Astrocyte (in vitro differentiated cells and primary cell): ENCODE measurements at regions not wholly inside any gene's neighbourhood (a gene's known extent, or its start where the extent isn't known, plus 50 kb on each side); places are given as distances from the start of the nearest gene placed in this dataset.

Experiments used
- DNase-seq: peaks from one replicate; pipeline ENCODE4 v3.0.0-alpha.2; 2010; ENCODE audit warnings: low read depth
- FAIRE-seq: peaks from 2 replicates; lab custom pipeline; 2011; peaks lifted over from hg19 to GRCh38; lab: Jason Lieb, UNC
- H2AFZ ChIP-seq: 2 replicates; pipeline ENCODE4 v1.6.0; 2012; ENCODE audit warnings: low read depth, low read length, inconsistent platforms
- H3K27ac ChIP-seq: 2 replicates; pipeline ENCODE4 v1.5.1; 2011; ENCODE audit warnings: low read depth, low read length, inconsistent platforms
- H3K27me3 ChIP-seq: 2 replicates; pipeline ENCODE4 v1.6.0; 2011; ENCODE audit warnings: low read length, inconsistent platforms; ENCODE audit not compliant: insufficient read depth
- H3K36me3 ChIP-seq: 2 replicates; pipeline ENCODE4 v1.5.1; 2011; ENCODE audit warnings: low read length, inconsistent platforms; ENCODE audit not compliant: insufficient read depth
- H3K4me1 ChIP-seq: 2 replicates; pipeline ENCODE4 v1.5.1; 2011; ENCODE audit warnings: low read length, inconsistent platforms; ENCODE audit not compliant: insufficient read depth
- H3K4me2 ChIP-seq: 2 replicates; pipeline ENCODE4 v1.6.0; 2012; ENCODE audit warnings: low read length, inconsistent platforms
- H3K4me3 ChIP-seq: 2 replicates; pipeline ENCODE4 v1.5.1; 2011; ENCODE audit warnings: low read depth, mild to moderate bottlenecking, low read length, inconsistent platforms; ENCODE audit not compliant: insufficient read depth
- H3K79me2 ChIP-seq: 2 replicates; pipeline ENCODE4 v1.6.0; 2012; ENCODE audit warnings: mild to moderate bottlenecking, low read length, inconsistent platforms; ENCODE audit not compliant: insufficient read depth
- H3K9ac ChIP-seq: 2 replicates; pipeline ENCODE4 v1.6.0; 2012; ENCODE audit warnings: mild to moderate bottlenecking, low read length, inconsistent platforms
- H3K9me3 ChIP-seq: 2 replicates; pipeline ENCODE4 v1.5.1; 2012; ENCODE audit warnings: low read depth, mild to moderate bottlenecking, low read length, inconsistent platforms; ENCODE audit not compliant: insufficient read depth
- H4K20me1 ChIP-seq: 2 replicates; pipeline ENCODE4 v1.6.0; 2012; ENCODE audit warnings: low read length, inconsistent platforms; ENCODE audit not compliant: insufficient read depth
- H3K27ac Mint-ChIP-seq: one replicate; pipeline ENCODE4 v1.8.0; 2021; ENCODE audit warnings: mild to moderate bottlenecking, mixed read lengths; ENCODE audit not compliant: unreplicated experiment
- H3K27me3 Mint-ChIP-seq: one replicate; pipeline ENCODE4 v1.8.0; 2021; ENCODE audit warnings: low read depth, mixed read lengths; ENCODE audit not compliant: unreplicated experiment
- H3K36me3 Mint-ChIP-seq: one replicate; pipeline ENCODE4 v1.8.0; 2021; ENCODE audit warnings: low read depth, mixed read lengths; ENCODE audit not compliant: unreplicated experiment
- H3K4me1 Mint-ChIP-seq: one replicate; pipeline ENCODE4 v1.8.0; 2021; ENCODE audit warnings: low read depth, mixed read lengths; ENCODE audit not compliant: unreplicated experiment
- H3K4me3 Mint-ChIP-seq: one replicate; pipeline ENCODE4 v1.8.0; 2021; ENCODE audit warnings: mild to moderate bottlenecking, moderate library complexity, mixed read lengths; ENCODE audit not compliant: unreplicated experiment
- H3K9me3 Mint-ChIP-seq: one replicate; pipeline ENCODE4 v1.8.0; 2021; ENCODE audit warnings: mild to moderate bottlenecking, mixed read lengths; ENCODE audit not compliant: unreplicated experiment
- CTCF ChIP-seq: IDR thresholded peaks from 2 replicates; pipeline ENCODE4 v1.5.1; 2011; ENCODE audit warnings: low read depth, mild to moderate bottlenecking, inconsistent platforms, low read length, moderate library complexity; ENCODE audit not compliant: insufficient read depth
- EZH2 ChIP-seq: IDR thresholded peaks from 2 replicates; pipeline ENCODE4 v1.6.1; 2012; ENCODE audit warnings: mild to moderate bottlenecking, low read length, inconsistent platforms; ENCODE audit not compliant: insufficient read depth

DNA sequence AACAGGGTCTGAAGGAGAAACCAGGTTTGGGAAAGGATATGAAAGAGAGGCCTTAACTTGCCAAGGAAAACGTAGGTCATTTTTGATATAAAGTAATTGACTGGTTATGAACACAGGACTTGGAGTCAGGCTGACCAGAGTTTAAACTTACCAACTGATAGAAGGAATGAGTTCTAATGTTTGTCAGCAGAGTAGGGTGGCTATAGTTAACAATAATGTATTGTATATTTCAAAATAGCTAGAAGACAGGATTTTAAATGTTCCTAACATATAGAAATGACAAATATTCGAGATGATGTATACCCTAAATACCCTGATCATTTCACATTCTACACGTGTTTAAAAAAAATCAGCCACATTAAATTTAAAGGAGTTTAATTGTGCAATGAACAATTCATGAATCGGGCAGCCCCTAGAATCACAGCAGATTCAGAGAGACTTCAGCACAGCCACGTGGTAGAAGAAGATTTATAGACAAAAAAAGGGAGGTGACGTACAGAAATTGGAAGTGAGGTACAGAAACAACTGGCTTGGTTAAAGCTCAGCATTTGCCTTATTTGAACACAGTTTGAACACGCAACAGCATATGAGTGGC lies 52.5 kb upstream of the PLEKHG7 start:
- H2AFZ ChIP-seq: no peak overlapping the region
- FAIRE-seq: no peak

GRCh38 chr12:92649511-92650227 lies 53.1 kb upstream of the PLEKHG7 start:
- Histone ChIP-seq H3K79me2 (no peaks in the 10 kb centered on the region), H3K4me1 (no peaks in the 10 kb centered on the region), H3K4me3 (no peak overlapping the region), H3K4me2 (no peak overlapping the region), H3K9me3 (no peaks in the 10 kb centered on the region), H3K27ac (no peak overlapping the region), H3K36me3 (no peaks in the 10 kb centered on the region), H2AFZ (peak overlapping the region; percentile 47), H4K20me1 (no peaks in the 10 kb centered on the region), H3K9ac (no peak overlapping the region), H3K27me3 (no peaks in the 10 kb centered on the region)
- Mint-ChIP-seq H3K36me3 (no peaks in the 10 kb centered on the region), H3K27ac (peak overlapping the region; percentile 43), H3K4me3 (no peak overlapping the region), H3K4me1 (peaks cover 10% of the 10 kb centered on the region), H3K27me3 (no peaks in the 10 kb centered on the region), H3K9me3 (no peaks in the 10 kb centered on the region)
- FAIRE-seq (peak; percentile 99), DNase-seq (peak; percentile 80)
- TF ChIP-seq EZH2 (no peak), CTCF (peak; percentile 74)

More for the DNA sequence above, 52.5 kb upstream of the PLEKHG7 start:
- Mint-ChIP-seq H3K9me3 (no peaks in the 10 kb centered on the region), H3K4me1 (peaks cover 10% of the 10 kb centered on the region), H3K27me3 (no peaks in the 10 kb centered on the region), H3K4me3 (no peak overlapping the region), H3K36me3 (no peaks in the 10 kb centered on the region), H3K27ac (peak overlapping the region; percentile 43)
- H3K27me3 ChIP-seq: no peaks in the 10 kb centered on the region
- TF ChIP-seq CTCF: no peak
- no peak for TF ChIP-seq EZH2
- no peaks in the 10 kb centered on the region for H3K4me1 ChIP-seq
- H3K79me2 ChIP-seq: no peaks in the 10 kb centered on the region
- H3K9me3 ChIP-seq: no peaks in the 10 kb centered on the region
- no peak for DNase-seq
- H3K36me3 ChIP-seq: no peaks in the 10 kb centered on the region
- no peaks in the 10 kb centered on the region for H4K20me1 ChIP-seq
- no peak overlapping the region for H3K4me3 ChIP-seq
- H3K9ac ChIP-seq: no peak overlapping the region
- H3K4me2 ChIP-seq: no peak overlapping the region
- no peak overlapping the region for H3K27ac ChIP-seq
